LNCaP clone FGC (cell line): ENCODE measurements at regions not wholly inside any gene's neighbourhood (a gene's known extent, or its start where the extent isn't known, plus 50 kb on each side); places are given as distances from the start of the nearest gene placed in this dataset.
"Not testable (repeated sequence)": the region's sequence is repeated elsewhere in the genome, so short reads cannot be mapped to it uniquely, and the experiment has no call there.

Source experiments
- DNase-seq: peaks from one replicate; pipeline ENCODE4 v3.0.0-alpha.2; 2011; ENCODE audit warnings: low read depth
- H3K4me3 ChIP-seq: 2 replicates; pipeline ENCODE4 v1.5.1; 2011; ENCODE audit warnings: mild to moderate bottlenecking, low read depth, low read length, control low read depth
- TF ChIP-seq, protein P1 (sequence below): IDR thresholded peaks from 2 replicates; pipeline ENCODE4 v1.5.1; 2012; ENCODE audit warnings: mild to moderate bottlenecking; ENCODE audit not compliant: control insufficient read depth, insufficient read depth; ENCODE audit errors: extremely low read depth

DNA sequence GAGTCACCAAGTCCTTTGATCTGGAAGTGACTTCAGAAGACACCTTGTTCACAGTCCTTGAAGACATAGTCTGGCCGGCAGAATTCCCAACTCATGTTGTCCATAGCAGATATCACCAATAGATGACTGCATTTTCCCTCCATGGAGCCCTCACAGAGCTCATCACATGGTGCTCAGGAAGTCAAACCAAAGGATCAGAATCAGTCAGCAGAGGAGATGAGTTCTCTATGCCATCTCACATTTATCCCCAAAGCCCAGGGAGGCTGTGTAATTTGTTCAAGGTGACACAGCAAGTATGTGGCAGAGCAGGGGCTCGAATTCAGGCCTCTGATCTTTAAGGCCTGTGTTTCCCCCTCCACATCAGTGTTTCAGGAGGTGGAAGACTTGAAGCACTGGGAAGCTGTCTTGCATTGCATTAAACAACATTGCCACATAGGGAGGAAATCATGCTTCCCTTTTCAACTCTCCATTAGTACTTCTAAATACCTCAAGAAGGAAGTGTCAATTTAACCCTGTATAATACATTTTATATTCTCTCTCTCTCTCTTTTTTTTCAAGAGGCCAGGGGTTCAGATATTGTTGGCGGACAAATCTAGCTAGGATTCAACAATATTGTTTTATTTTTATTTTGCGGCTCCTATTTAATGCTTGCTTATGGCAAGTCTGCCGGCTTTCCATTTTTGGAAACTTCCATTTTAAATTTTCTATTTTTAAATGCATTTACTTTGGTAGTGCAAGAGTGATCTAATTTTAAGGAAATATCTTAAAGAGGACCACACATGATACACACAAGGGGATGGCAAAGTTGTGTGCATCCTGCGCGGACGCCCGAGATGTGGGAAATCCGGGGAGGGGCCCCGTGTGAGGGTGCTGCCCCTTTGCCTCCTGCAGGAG is 61.9 kb downstream of the NPIPB5 start:
- H3K4me3 ChIP-seq, DNase-seq: not testable (repeated sequence)

- H3K4me3 ChIP-seq, DNase-seq: not testable (repeated sequence)
Observed at GRCh38 chr16:22573225-22573530, 62.5 kb downstream of the NPIPB5 start.

- H3K4me3 ChIP-seq, DNase-seq: not testable (repeated sequence)
Observed at GRCh38 chr16:22576506-22576905, 65.8 kb downstream of the NPIPB5 start.

DNA sequence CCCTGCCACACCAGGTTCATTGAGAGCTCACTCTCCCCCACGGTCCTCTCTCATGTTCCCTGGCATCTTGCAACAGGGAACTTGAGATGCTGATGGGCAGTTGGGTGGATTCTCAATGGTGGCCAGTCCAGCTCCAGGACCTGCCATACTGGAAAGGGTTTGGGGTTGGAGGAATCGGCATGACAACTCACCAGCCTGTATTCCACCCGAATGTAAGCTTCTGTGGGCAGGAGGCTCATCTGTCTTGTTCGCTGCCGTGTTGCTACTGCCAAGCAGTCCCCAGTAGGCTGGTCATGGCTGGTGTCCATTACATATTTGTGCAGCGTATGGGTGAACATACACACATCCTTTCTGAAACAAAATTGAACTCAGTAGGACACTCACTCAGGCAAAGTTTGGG is 72.5 kb downstream of the NPIPB5 start:
- DNase-seq, H3K4me3 ChIP-seq: not testable (repeated sequence)

- not testable (repeated sequence) for H3K4me3 ChIP-seq, DNase-seq
Observed at GRCh38 chr16:22584459-22584858, 73.8 kb downstream of the NPIPB5 start.

GRCh38 chr16:22584941-22585340 is 74.2 kb downstream of the NPIPB5 start:
- DNase-seq, H3K4me3 ChIP-seq: not testable (repeated sequence)

- not testable (repeated sequence) for DNase-seq, H3K4me3 ChIP-seq
Observed at GRCh38 chr16:22585431-22585830, 74.7 kb downstream of the NPIPB5 start.

- H3K4me3 ChIP-seq, DNase-seq: not testable (repeated sequence)
Observed at GRCh38 chr16:22586732-22587131, 76.0 kb downstream of the NPIPB5 start.

- H3K4me3 ChIP-seq = not testable (repeated sequence)
Observed at GRCh38 chr16:22589757-22590156, 79.1 kb downstream of the NPIPB5 start.

GRCh38 chr16:22596445-22597045 is 85.9 kb downstream of the NPIPB5 start:
- not testable (repeated sequence) for DNase-seq, H3K4me3 ChIP-seq

More at GRCh38 chr16:22589757-22590156, 79.1 kb downstream of the NPIPB5 start:
- not testable (repeated sequence) for DNase-seq

- not testable (repeated sequence) for DNase-seq, H3K4me3 ChIP-seq
Observed at GRCh38 chr16:22603744-22604143, 93.1 kb downstream of the NPIPB5 start.

DNA sequence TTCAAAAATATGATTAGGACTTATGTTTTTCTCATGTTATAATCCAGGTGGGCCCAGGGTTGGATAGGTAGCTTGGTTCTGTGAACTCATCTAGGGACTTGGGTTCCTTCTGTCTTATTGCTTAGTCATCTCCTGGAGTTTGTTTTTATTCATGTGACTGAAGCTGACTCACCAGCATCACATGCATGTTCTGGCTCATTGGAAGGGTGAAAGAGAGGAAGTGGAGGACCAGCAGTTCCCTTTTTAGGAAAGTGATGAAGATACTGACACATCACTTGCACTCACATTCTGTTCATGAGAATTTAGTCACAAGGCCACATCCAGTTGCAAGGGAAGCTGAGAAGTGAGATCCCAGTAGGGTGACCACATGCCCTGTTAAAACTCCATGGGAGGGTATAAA is 95.9 kb downstream of the NPIPB5 start:
- not testable (repeated sequence) for H3K4me3 ChIP-seq, DNase-seq

GRCh38 chr16:22609798-22610197 is 99.1 kb downstream of the NPIPB5 start:
- H3K4me3 ChIP-seq, DNase-seq: not testable (repeated sequence)

DNA sequence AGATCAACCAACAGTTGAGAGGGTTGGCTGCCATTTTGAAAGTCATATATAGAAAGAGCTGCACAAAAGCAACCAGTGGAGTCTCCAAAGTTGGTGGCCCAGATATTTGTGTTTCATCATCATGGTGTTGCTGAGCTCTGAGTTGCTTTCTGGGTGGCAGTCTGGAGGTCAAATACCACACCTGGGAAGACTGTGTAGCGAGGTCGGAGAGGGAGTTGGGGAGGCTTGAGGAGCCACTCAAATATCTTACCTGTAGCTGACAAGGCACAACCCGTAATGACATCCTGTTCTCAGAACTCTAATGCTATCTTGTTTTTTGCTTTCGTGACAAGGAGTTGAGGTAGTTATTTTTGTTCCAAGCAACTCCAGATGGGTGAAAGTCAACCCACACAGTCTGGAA is 100.4 kb downstream of the NPIPB5 start:
- DNase-seq, H3K4me3 ChIP-seq: not testable (repeated sequence)

- DNase-seq = peak; percentile 19
- TF ChIP-seq, protein P1, sequence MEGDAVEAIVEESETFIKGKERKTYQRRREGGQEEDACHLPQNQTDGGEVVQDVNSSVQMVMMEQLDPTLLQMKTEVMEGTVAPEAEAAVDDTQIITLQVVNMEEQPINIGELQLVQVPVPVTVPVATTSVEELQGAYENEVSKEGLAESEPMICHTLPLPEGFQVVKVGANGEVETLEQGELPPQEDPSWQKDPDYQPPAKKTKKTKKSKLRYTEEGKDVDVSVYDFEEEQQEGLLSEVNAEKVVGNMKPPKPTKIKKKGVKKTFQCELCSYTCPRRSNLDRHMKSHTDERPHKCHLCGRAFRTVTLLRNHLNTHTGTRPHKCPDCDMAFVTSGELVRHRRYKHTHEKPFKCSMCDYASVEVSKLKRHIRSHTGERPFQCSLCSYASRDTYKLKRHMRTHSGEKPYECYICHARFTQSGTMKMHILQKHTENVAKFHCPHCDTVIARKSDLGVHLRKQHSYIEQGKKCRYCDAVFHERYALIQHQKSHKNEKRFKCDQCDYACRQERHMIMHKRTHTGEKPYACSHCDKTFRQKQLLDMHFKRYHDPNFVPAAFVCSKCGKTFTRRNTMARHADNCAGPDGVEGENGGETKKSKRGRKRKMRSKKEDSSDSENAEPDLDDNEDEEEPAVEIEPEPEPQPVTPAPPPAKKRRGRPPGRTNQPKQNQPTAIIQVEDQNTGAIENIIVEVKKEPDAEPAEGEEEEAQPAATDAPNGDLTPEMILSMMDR = no peak
- H3K4me3 ChIP-seq = no peak overlapping the region
Observed at GRCh38 chr16:22614271-22614947, 103.7 kb downstream of the NPIPB5 start.
